ENCODE measurements at regions not wholly inside any gene's neighbourhood (a gene's known extent, or its start where the extent isn't known, plus 50 kb on each side); places are given as distances from the start of the nearest gene placed in this dataset.

- no peaks in the 10 kb centered on the region for H3K27me3 Mint-ChIP-seq (ENCODE audit: unreplicated experiment)
- no TSS peak for BruUV-seq (replicated peaks)
- TF ChIP-seq CTCF (IDR thresholded peaks at IDR 0.05; ENCODE audit: unreplicated experiment) = no peak
- H3K9me3 Mint-ChIP-seq (ENCODE audit: low read depth, unreplicated experiment) = peaks cover 8% of the 10 kb centered on the region
- no peak for DNase-seq
- CTCF ChIA-PET = no interaction called here
- intact Hi-C loops (cut with micrococcal nuclease; ENCODE audit: unreplicated experiment) = no loop called here
- no peak overlapping the region for H3K27ac Mint-ChIP-seq (ENCODE audit: unreplicated experiment)
- H3K36me3 Mint-ChIP-seq (ENCODE audit: insufficient read depth, unreplicated experiment) = no peaks in the 10 kb centered on the region
- no peaks in the 10 kb centered on the region for H3K4me1 Mint-ChIP-seq (ENCODE audit: low read depth, unreplicated experiment)
- H3K4me3 Mint-ChIP-seq (ENCODE audit: low read depth, unreplicated experiment) = no peak overlapping the region
Measured at GRCh38 chr5:5085381-5085780, 54.7 kb upstream of the ADAMTS16 start.

GRCh38 chr5:5089895-5090649 is 50.1 kb upstream of the ADAMTS16 start:
- H3K27me3 Mint-ChIP-seq (ENCODE audit: unreplicated experiment) = no peaks in the 10 kb centered on the region
- H3K4me1 Mint-ChIP-seq (ENCODE audit: low read depth, unreplicated experiment) = no peaks in the 10 kb centered on the region
- TF ChIP-seq CTCF (IDR thresholded peaks at IDR 0.05; ENCODE audit: unreplicated experiment) = no peak
- no peaks in the 10 kb centered on the region for H3K36me3 Mint-ChIP-seq (ENCODE audit: insufficient read depth, unreplicated experiment)
- no TSS peak for BruUV-seq (replicated peaks)
- intact Hi-C loops (cut with micrococcal nuclease; ENCODE audit: unreplicated experiment) = no loop called here
- CTCF ChIA-PET = no interaction called here
- H3K27ac Mint-ChIP-seq (ENCODE audit: unreplicated experiment) = no peak overlapping the region
- peaks cover 17% of the 10 kb centered on the region for H3K9me3 Mint-ChIP-seq (ENCODE audit: low read depth, unreplicated experiment)
- no peak for DNase-seq
- no peak overlapping the region for H3K4me3 Mint-ChIP-seq (ENCODE audit: low read depth, unreplicated experiment)
